ENCODE measurements at regions not wholly inside any gene's neighbourhood (a gene's known extent, or its start where the extent isn't known, plus 50 kb on each side); places are given as distances from the start of the nearest gene placed in this dataset.
"Not testable (repeated sequence)": the region's sequence is repeated elsewhere in the genome, so short reads cannot be mapped to it uniquely, and the experiment has no call there.

- not testable (repeated sequence) for TF ChIP-seq CTCF, POLR2A (IDR thresholded peaks at IDR 0.05)
These were observed 144.0 kb upstream of the ZNF608 start for GRCh38 chr5:124890442-124890841.
